GM13976 (cell line): ENCODE measurements at regions not wholly inside any gene's neighbourhood (a gene's known extent, or its start where the extent isn't known, plus 50 kb on each side); places are given as distances from the start of the nearest gene placed in this dataset.

Experiments
- DNase-seq: peaks from one replicate; pipeline ENCODE4 v3.0.0; 2012; ENCODE audit warnings: low spot score
- CTCF ChIP-seq: IDR thresholded peaks from 2 replicates; pipeline ENCODE4 v1.5.1; 2012; ENCODE audit warnings: borderline replicate concordance, mild to moderate bottlenecking; ENCODE audit not compliant: insufficient read depth; ENCODE audit errors: extremely low read depth, missing control alignments, control extremely low read depth
- in situ Hi-C: fragments of 300-500 bp; cut with MboI; formaldehyde crosslinking; loops from one replicate; pipeline ENCODE4 v1.12.0; 2022; ENCODE audit warnings: low sequenced_read_pairs, mixed read lengths, inconsistent platforms; ENCODE audit not compliant: unreplicated experiment

GRCh38 chr11:97247601-97248000 lies 857.8 kb downstream of the JRKL start:
- no peak for DNase-seq
- in situ Hi-C loops: no loop called here
- no peak for TF ChIP-seq CTCF

GRCh38 chr11:97254790-97255189 lies 865.0 kb downstream of the JRKL start:
- no peak for DNase-seq
- no peak for TF ChIP-seq CTCF
- in situ Hi-C loops: no loop called here

- DNase-seq: no peak
- in situ Hi-C loops: no loop called here
- TF ChIP-seq CTCF: no peak
Measured at GRCh38 chr11:97259434-97259833, 869.6 kb downstream of the JRKL start.

- no peak for TF ChIP-seq CTCF
- in situ Hi-C loops: no loop called here
- no peak for DNase-seq
Measured at GRCh38 chr11:97259884-97260283, 870.1 kb downstream of the JRKL start.

- DNase-seq: no peak
Measured at GRCh38 chr11:97263183-97263858, 873.5 kb downstream of the JRKL start.

GRCh38 chr11:97269527-97269926 lies 879.7 kb downstream of the JRKL start:
- in situ Hi-C loops: no loop called here
- no peak for DNase-seq
- no peak for TF ChIP-seq CTCF

More at GRCh38 chr11:97263183-97263858, 873.5 kb downstream of the JRKL start:
- in situ Hi-C loops: no loop called here
- TF ChIP-seq CTCF: no peak
